RPMI8226 (cell line): ENCODE measurements at regions not wholly inside any gene's neighbourhood (a gene's known extent, or its start where the extent isn't known, plus 50 kb on each side); places are given as distances from the start of the nearest gene placed in this dataset.
"Not testable (repeated sequence)": the region's sequence is repeated elsewhere in the genome, so short reads cannot be mapped to it uniquely, and the experiment has no call there.

Experiments used
- DNase-seq: peaks from one replicate; pipeline ENCODE4 v3.0.0-alpha.2; 2015

- DNase-seq = no peak
Measured at GRCh38 chr6:151154418-151154817, 85.3 kb upstream of the AKAP12 start.

- DNase-seq = no peak
Measured at GRCh38 chr6:151155095-151155494, 84.7 kb upstream of the AKAP12 start.

DNA sequence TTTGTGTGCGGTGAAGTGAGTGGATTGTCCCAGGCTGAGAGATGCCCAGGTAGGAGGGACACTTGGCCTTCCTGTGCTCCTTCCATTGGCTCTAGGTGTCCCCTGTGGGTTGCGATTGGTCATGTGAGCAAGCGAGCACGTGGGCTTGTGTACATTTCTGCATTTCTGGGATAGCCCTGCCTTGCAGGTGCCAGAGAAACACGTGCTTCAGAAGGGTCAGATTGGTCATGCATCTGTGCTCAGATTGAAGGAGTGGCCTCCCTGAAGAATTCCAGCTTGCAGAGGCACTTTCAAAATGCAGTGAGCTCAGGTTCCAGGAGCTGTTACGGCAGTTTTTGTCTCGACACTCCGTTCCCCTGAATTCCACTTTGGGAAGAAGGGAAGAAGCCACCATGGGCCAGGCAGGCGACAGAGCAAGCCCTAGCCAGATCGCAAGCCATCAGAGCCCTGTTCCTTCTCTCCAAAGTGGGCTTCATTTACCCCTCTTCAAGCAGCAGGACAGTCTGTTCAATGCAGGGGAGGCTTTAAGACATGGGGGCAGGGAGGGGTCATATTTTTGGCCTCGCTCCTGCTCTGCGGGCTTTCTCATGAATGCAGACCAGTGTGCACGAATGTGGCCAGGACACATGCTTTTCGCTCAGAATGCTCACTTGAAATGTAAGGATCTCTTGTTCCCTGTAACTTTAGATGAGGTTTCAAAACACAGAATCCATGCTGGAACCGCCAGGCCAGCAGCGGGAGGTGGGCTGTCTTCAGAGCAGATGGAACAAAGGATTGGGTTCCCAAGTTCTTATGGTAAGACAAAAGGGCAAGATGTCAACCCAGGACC is 78.6 kb upstream of the AKAP12 start:
- DNase-seq = peak; percentile 8

GRCh38 chr6:151164383-151164782 is 75.4 kb upstream of the AKAP12 start:
- DNase-seq = no peak

DNA sequence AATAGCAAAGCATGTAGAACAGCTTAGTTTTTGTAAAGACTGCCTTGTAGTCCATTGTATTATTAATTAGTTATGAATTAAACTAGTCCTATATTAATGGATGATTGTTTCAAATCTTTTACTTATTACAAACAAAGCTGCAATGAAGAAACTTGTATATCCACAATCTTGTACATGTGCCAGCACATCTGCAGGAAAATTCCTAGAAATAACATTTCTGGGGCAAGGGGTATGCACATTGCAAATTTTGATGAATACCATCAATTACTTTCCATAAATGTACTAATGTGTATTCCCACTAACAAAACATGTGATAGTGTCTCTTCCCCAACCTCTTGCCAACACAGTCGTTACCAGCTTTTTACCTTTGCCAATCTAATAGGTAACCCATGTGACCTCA is 73.6 kb upstream of the AKAP12 start:
- DNase-seq = no peak

- no peak for DNase-seq
Measured at GRCh38 chr6:151167034-151167433, 72.7 kb upstream of the AKAP12 start.

DNA sequence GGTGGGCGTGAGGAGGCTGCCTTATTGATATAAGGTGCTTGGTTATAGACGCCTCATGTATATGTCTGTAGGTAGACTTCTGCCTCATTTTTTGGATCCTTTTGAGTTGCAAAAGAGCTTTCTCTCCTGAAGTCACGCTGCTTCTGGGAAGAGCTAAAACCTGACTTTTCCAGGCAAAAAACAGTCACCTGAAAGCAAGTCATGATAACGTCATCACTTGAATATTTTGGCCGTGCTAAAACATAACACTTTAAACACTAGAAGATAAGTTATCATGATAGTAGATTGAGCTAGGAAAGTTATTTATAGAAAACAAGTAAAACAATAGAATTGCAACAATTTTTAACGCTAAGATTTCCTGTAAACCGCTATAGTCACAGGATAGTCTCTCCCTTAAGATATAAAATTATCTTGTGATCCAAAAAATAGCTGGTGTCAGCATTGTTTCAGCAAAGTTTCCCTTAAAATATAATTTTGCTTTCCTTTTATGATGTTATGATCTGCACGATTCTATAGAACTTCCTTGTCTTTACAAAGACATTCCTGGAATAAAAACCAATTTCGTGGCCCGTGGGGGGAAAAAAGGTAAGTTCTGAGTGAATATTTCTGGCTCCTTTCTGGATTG is 69.0 kb upstream of the AKAP12 start:
- DNase-seq = no peak

GRCh38 chr6:151172751-151173150 is 67.0 kb upstream of the AKAP12 start:
- DNase-seq = no peak

GRCh38 chr6:151175662-151176445 is 63.9 kb upstream of the AKAP12 start:
- DNase-seq = no peak

DNA sequence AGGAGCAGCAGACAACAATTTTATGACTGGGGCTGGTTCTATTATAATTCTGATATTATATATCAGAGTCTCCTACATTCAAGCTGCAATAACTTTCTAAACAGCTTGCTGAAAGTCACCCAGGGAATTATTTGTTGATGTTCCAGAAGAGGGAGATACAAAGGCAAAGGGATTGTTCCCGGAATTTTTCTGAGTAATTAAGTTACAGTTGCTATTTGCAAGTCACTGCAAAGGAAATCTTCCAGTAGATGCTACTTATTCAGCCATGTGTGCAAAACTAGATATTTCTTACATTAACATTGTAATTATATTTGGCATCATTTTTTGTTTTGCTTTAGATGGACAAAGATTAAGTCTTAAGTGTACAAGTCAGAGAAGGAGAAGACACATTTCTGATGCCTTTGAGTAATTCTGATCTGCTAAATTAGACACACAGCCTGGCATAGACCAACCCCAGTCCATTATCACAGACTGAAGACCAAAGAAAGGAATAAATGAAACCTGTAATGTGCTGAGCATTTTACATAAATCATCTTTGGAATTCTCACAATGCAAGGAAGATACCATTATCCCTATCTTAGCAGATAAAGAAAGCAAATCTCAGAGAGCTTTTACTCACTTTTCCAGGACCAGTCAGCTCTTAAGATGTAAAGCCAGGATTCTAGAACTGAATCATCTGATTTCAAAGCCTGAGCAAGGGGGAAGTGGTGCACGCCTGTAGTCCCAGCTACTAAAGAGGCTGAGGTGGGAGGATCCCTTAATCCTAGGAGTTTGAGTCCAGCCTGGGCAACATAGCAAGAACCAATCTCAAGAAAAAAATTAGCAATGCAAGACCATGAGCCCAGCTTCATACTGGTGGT is 62.6 kb upstream of the AKAP12 start:
- DNase-seq = no peak

DNA sequence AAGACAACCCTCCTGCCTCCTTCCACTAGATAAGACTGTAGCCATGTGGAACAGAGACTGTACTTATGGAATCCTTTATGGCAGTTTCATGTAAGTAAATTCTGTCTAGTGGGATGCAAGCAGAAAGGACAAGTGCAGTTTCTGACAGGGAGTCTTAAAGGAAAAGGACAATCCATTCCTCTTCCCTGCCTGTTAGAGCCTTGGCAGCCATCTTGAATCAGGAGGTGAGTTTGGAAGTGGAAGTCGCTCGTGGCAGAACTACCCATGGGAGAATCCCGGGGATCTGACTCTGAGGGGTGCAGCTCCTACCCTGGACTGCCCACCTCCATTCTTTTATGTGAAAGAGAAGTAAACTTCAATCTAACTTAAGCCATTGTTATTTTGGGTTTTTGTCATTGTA is 61.4 kb upstream of the AKAP12 start:
- no peak for DNase-seq

GRCh38 chr6:151179321-151179720 is 60.4 kb upstream of the AKAP12 start:
- no peak for DNase-seq

- peak; percentile 39 for DNase-seq
Measured at GRCh38 chr6:151180330-151181048, 59.3 kb upstream of the AKAP12 start.

DNA sequence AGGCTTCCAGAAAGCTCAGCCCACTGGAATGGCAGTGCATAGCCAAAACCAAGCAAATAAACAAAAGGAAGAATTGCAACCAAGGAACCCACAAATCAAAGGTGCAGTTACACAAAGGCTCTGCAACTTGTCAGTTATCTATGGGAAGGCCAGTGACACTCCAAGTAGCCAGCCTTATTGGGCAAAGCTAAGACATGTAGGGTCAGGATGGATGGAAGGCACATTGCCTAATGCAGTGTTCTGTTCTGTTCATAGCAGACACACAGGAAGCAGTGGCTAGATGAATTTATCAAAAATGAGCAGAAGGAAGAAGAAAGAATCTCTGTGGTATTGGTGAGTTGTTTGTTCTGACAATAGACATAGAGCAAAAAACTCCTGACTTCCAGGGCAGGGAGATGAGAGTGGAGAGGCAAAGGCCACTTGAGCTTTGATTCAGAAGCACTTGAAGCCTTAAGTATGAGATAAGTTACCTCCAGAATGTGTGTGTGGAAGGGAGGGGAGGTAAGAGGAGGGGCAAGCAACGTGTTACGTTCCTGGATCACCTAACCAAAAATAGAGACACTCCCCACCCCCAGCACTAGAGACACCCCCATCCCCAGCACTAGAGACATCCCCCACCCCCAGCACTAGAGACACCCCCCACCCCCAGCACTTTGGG is 57.9 kb upstream of the AKAP12 start:
- no peak for DNase-seq

DNA sequence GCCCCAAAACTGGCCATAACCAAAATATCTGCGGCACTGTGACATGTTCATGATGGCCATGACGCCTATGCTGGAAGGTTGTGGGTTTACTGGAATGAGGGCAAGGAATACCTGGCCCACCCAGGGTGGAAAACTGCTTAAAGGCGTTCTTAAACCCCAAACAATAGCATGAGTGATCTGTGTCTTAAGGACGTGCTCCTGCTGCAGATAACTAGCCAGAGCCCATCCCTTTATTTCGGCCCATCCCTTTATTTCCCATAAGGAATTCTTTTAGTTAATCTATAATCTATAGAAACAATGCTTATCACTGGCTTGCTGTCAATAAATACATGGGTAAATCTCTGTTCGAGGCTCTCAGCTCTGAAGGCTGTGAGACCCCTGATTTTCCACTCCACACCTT is 56.8 kb upstream of the AKAP12 start:
- not testable (repeated sequence) for DNase-seq

DNA sequence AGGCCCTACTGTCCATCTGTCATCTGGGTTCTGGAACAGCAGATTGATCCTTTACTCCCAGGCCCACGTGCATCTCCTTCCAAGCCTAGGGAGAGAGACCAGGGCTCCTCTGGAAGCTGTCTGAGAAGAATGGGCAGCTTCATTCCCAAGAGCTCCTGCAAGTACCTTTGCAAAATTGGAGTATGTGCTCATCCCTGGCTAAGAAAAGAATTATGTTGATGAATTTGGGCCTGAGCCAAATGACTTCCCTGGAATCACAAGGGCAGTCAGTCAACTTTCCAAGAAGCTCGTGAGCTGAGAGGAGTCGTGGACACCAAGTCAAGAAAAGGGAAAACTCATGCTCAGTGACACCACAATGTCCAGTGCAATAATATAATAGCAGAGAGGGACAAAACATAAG is 54.6 kb upstream of the AKAP12 start:
- no peak for DNase-seq

GRCh38 chr6:151186306-151186705 is 53.5 kb upstream of the AKAP12 start:
- no peak for DNase-seq

- no peak for DNase-seq
Measured at GRCh38 chr6:151186804-151187330, 52.9 kb upstream of the AKAP12 start.
